ENCODE measurements at regions not wholly inside any gene's neighbourhood (a gene's known extent, or its start where the extent isn't known, plus 50 kb on each side); places are given as distances from the start of the nearest gene placed in this dataset.

- TF ChIP-seq CTCF (conservative IDR thresholded peaks at IDR 0.05; ENCODE audit: low read depth in 2 of 2) (no peak), EZH2phosphoT487 (IDR thresholded peaks at IDR 0.05; ENCODE audit: unreplicated experiment) (no peak), REST (IDR thresholded peaks at IDR 0.05; ENCODE audit: unreplicated experiment) (no peak)
Measured at GRCh38 chr22:47687346-47687655, 924.9 kb downstream of the TBC1D22A start.

Measured in GM23338 (cell line).